PC-9 (cell line): ENCODE measurements at regions not wholly inside any gene's neighbourhood (a gene's known extent, or its start where the extent isn't known, plus 50 kb on each side); places are given as distances from the start of the nearest gene placed in this dataset.

Experiments
- CTCF ChIP-seq: fragments of 200-600 bp; sonication (generic); conservative IDR thresholded peaks from 2 replicates; pipeline ENCODE4 v1.6.1; 2017; ENCODE audit warnings: mixed run types, antibody characterized with exemption, mild to moderate bottlenecking, moderate library complexity
- EZH2 ChIP-seq: fragments of 200-600 bp; sonication (generic); IDR thresholded peaks from 2 replicates; pipeline ENCODE4 v1.8.0; 2017; ENCODE audit warnings: antibody characterized with exemption, low read depth

- TF ChIP-seq EZH2 (no peak), CTCF (no peak)
Observed at GRCh38 chrX:10922835-10923234, 188.3 kb upstream of the HCCS start.
